ENCODE measurements at regions not wholly inside any gene's neighbourhood (a gene's known extent, or its start where the extent isn't known, plus 50 kb on each side); places are given as distances from the start of the nearest gene placed in this dataset.
A peak's percentile ranks its signal among the peaks of the same experiment; 100 is the strongest.

GRCh38 chr2:187054501-187055319, 205.7 kb upstream of the ZSWIM2 start:
- TF ChIP-seq CTCF (conservative IDR thresholded peaks at IDR 0.05; ENCODE audit: low read depth in 2 of 2) = peak; percentile 29 to 63
- TF ChIP-seq EZH2 (IDR thresholded peaks at IDR 0.05; ENCODE audit: low read depth, unreplicated experiment) = no peak
- no peak for TF ChIP-seq EZH2phosphoT487 (IDR thresholded peaks at IDR 0.05; ENCODE audit: unreplicated experiment)
- no peak for TF ChIP-seq REST (IDR thresholded peaks at IDR 0.05; ENCODE audit: unreplicated experiment)
- TF ChIP-seq JUNB (IDR thresholded peaks at IDR 0.05; ENCODE audit: unreplicated experiment) = no peak
- TF ChIP-seq ZNF114 (CRISPR knock-in tag; IDR thresholded peaks at IDR 0.05) = no peak
- TF ChIP-seq CREB1 (CRISPR knock-in tag; IDR thresholded peaks at IDR 0.05; ENCODE audit: low read depth) = no peak
- no peak for TF ChIP-seq ZNF331 (CRISPR knock-in tag; IDR thresholded peaks at IDR 0.05; ENCODE audit: low read depth)
- no peak for TF ChIP-seq POLR2AphosphoS5 (IDR thresholded peaks at IDR 0.05; ENCODE audit: low read depth)
- no peak for TF ChIP-seq STAT1 (IDR thresholded peaks at IDR 0.05; ENCODE audit: unreplicated experiment)
- TF ChIP-seq NANOG (IDR thresholded peaks at IDR 0.05; ENCODE audit: borderline replicate concordance) = no peak

Measured in GM23338 (cell line).